GM12892 (cell line): ENCODE measurements at regions not wholly inside any gene's neighbourhood (a gene's known extent, or its start where the extent isn't known, plus 50 kb on each side); places are given as distances from the start of the nearest gene placed in this dataset.

Experiments
- POLR2A ChIP-seq: IDR thresholded peaks from 2 replicates; pipeline ENCODE4 v1.6.1; 2011; ENCODE audit warnings: low read depth, low read length, control low read depth
- POLR2AphosphoS5 ChIP-seq: IDR thresholded peaks from 2 replicates; pipeline ENCODE4 v1.6.1; 2011; ENCODE audit warnings: low read depth, low read length, control low read depth
- TAF1 ChIP-seq: IDR thresholded peaks from 2 replicates; pipeline ENCODE4 v1.6.1; 2011; ENCODE audit warnings: low read depth, mild to moderate bottlenecking, control low read depth, low read length, borderline replicate concordance

DNA sequence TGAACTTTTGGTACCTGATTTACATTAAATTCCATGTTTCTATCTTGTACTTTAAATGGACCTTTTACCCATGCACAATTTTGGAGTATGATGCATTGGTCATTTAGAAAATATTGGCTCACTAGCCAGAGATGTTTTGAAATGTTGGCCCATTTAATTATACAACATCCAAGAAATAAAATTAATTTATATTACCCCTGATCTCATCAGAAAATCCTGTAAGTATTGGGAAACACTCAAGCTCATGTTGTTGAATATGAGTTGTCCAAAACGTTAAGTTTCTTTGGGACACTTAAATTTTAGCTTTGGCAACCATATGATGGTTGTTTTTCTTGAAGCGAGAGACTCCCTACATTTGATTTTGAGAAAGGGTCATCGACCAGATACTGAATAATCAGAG lies 492.7 kb downstream of the RPS24 start:
- no peak for TF ChIP-seq POLR2AphosphoS5
- no peak for TF ChIP-seq POLR2A
- no peak for TF ChIP-seq TAF1
